Kidney (tissue), 13 donors: ENCODE measurements at regions not wholly inside any gene's neighbourhood (a gene's known extent, or its start where the extent isn't known, plus 50 kb on each side); places are given as distances from the start of the nearest gene placed in this dataset.

Experiments
- DNase-seq, 5 donors: peaks; one replicate each; pipeline ENCODE4 v3.0.0-alpha.2; 2013 to 2020
- FAIRE-seq: peaks from 2 replicates; lab custom pipeline; 2012; peaks lifted over from hg19 to GRCh38; lab: Jason Lieb, UNC
- H3K27ac ChIP-seq, 2 donors: one replicate each; pipeline ENCODE4 v1.7.0; 2013; ENCODE audit warnings: low read depth in 2 of 2, low read length in 2 of 2, inconsistent platforms in 1 of 2
- H3K27me3 ChIP-seq: one replicate; pipeline ENCODE4 v1.7.1; 2013; ENCODE audit warnings: low read length, inconsistent platforms; ENCODE audit not compliant: control insufficient read depth, insufficient read depth
- H3K36me3 ChIP-seq, 3 donors: one replicate each; pipeline versions ENCODE4 v1.7.0 to v1.7.1; 2013; ENCODE audit warnings: low read length in 3 of 3, control low read depth in 1 of 3, inconsistent platforms in 1 of 3; ENCODE audit not compliant: insufficient read depth in 3 of 3, control insufficient read depth in 2 of 3
- H3K4me1 ChIP-seq, 3 donors: one replicate each; pipeline versions ENCODE4 v1.7.0 to v1.7.1; 2013; ENCODE audit warnings: low read length in 3 of 3, inconsistent platforms in 1 of 3, low read depth in 1 of 3; ENCODE audit not compliant: control insufficient read depth in 2 of 3, insufficient read depth in 2 of 3
- H3K4me3 ChIP-seq, 3 donors: one replicate each; pipeline versions ENCODE4 v1.7.0 to v1.8.1; 2013; ENCODE audit warnings: low read length in 3 of 3, control low read depth in 1 of 3, inconsistent platforms in 1 of 3
- H3K9ac ChIP-seq, 3 donors: one replicate each; pipeline versions ENCODE4 v1.7.0 to v1.7.1; 2013; ENCODE audit warnings: low read length in 3 of 3, control low read depth in 1 of 3, inconsistent platforms in 1 of 3
- H3K9me3 ChIP-seq, 3 donors: one replicate each; pipeline versions ENCODE4 v1.7.0 to v1.7.1; 2013; ENCODE audit warnings: low read length in 3 of 3, control low read depth in 1 of 3, inconsistent platforms in 1 of 3; ENCODE audit not compliant: control insufficient read depth in 2 of 3, insufficient read depth in 1 of 3
- CTCF ChIP-seq: IDR thresholded peaks from 3 replicates; pipeline ENCODE4 v1.5.1; 2012; ENCODE audit warnings: mild to moderate bottlenecking, moderate library complexity, borderline replicate concordance; ENCODE audit not compliant: insufficient read depth; ENCODE audit errors: extremely low read depth
- intact Hi-C: fragments of 100-400 bp; cut with DNase I; formaldehyde crosslinking; loops from one replicate; pipeline ENCODE4 v1.11.1; 2022
- donor health status: control.
- donor health status: control.
- donor health status: control.
- donor health status: control.
- donor health status: control.
- donor health status: DM: yes; HTN: yes; CAD: no.
- donor health status: Normal renal cell carcinoma (clear cell type).

GRCh38 chr10:120085096-120085796, 192.7 kb downstream of the SEC23IP start:
- H3K9ac ChIP-seq, result no peak overlapping the region
- intact Hi-C loops, result no loop called here
- no peak for TF ChIP-seq CTCF
- no peak overlapping the region for H3K27ac ChIP-seq
- H3K27me3 ChIP-seq, result no peaks in the 10 kb centered on the region
- no peaks in the 10 kb centered on the region for H3K36me3 ChIP-seq
- no peak for FAIRE-seq
- DNase-seq, result peak in 4 of 5 donors; percentile 27 to 44 (median 40)
- peaks cover 0 to 7% (median 3%) of the 10 kb centered on the region in 3 donors for H3K4me1 ChIP-seq
- H3K9me3 ChIP-seq, result no peaks in the 10 kb centered on the region
- H3K4me3 ChIP-seq, result no peak overlapping the region

- intact Hi-C loops, result no loop called here
- Histone ChIP-seq H3K4me1 (peaks cover 0 to 7% (median 3%) of the 10 kb centered on the region in 3 donors), H3K27ac (no peak overlapping the region), H3K9ac (no peak overlapping the region), H3K27me3 (no peaks in the 10 kb centered on the region), H3K9me3 (no peaks in the 10 kb centered on the region), H3K4me3 (no peak overlapping the region), H3K36me3 (no peaks in the 10 kb centered on the region)
- no peak for TF ChIP-seq CTCF
- DNase-seq (peak in 2 of 5 donors; percentile 33 to 37), FAIRE-seq (no peak)
These were observed 193.5 kb downstream of the SEC23IP start for GRCh38 chr10:120086066-120086465.

- Histone ChIP-seq H3K9ac (no peak overlapping the region), H3K9me3 (no peaks in the 10 kb centered on the region), H3K27ac (no peak overlapping the region), H3K36me3 (no peaks in the 10 kb centered on the region), H3K27me3 (no peaks in the 10 kb centered on the region), H3K4me1 (peaks cover 0 to 7% (median 3%) of the 10 kb centered on the region in 3 donors), H3K4me3 (no peak overlapping the region)
- no peak for TF ChIP-seq CTCF
- intact Hi-C loops, result no loop called here
- DNase-seq (no peak), FAIRE-seq (no peak)
These were observed 194.6 kb downstream of the SEC23IP start for GRCh38 chr10:120087109-120087508.
